ENCODE measurements at regions not wholly inside any gene's neighbourhood (a gene's known extent, or its start where the extent isn't known, plus 50 kb on each side); places are given as distances from the start of the nearest gene placed in this dataset.
A peak's percentile ranks its signal among the peaks of the same experiment; 100 is the strongest.

- H3K27ac Mint-ChIP-seq (ENCODE audit: unreplicated experiment) = no peak overlapping the region
- DNase-seq (ENCODE audit: low spot score) = no peak
- H3K4me3 Mint-ChIP-seq (ENCODE audit: unreplicated experiment) = no peak overlapping the region
- H3K4me1 Mint-ChIP-seq (ENCODE audit: unreplicated experiment) = peaks cover 6% of the 10 kb centered on the region
- peaks cover 4% of the 10 kb centered on the region for H3K27me3 Mint-ChIP-seq (ENCODE audit: unreplicated experiment)
- no peaks in the 10 kb centered on the region for H3K36me3 Mint-ChIP-seq (ENCODE audit: low read depth, unreplicated experiment)
- TF ChIP-seq CTCF (IDR thresholded peaks at IDR 0.05; ENCODE audit: unreplicated experiment) = no peak
- H3K9me3 Mint-ChIP-seq (ENCODE audit: unreplicated experiment) = no peaks in the 10 kb centered on the region
These were observed 80.4 kb upstream of the C1orf87 start for GRCh38 chr1:60153961-60154360.

- no peak for TF ChIP-seq CTCF (IDR thresholded peaks at IDR 0.05; ENCODE audit: unreplicated experiment)
- Mint-ChIP-seq H3K4me1 (ENCODE audit: unreplicated experiment) (peaks cover 8% of the 10 kb centered on the region), H3K36me3 (ENCODE audit: low read depth, unreplicated experiment) (no peaks in the 10 kb centered on the region), H3K27me3 (ENCODE audit: unreplicated experiment) (peaks cover 4% of the 10 kb centered on the region), H3K9me3 (ENCODE audit: unreplicated experiment) (no peaks in the 10 kb centered on the region), H3K27ac (ENCODE audit: unreplicated experiment) (no peak overlapping the region), H3K4me3 (ENCODE audit: unreplicated experiment) (no peak overlapping the region)
- DNase-seq (ENCODE audit: low spot score) = no peak
These were observed 79.3 kb upstream of the C1orf87 start for GRCh38 chr1:60152891-60153290.

GRCh38 chr1:60151311-60151710 is 77.7 kb upstream of the C1orf87 start:
- no peak overlapping the region for H3K4me3 Mint-ChIP-seq (ENCODE audit: unreplicated experiment)

GRCh38 chr1:60149251-60149650 is 75.7 kb upstream of the C1orf87 start:
- Mint-ChIP-seq H3K9me3 (ENCODE audit: unreplicated experiment) (no peaks in the 10 kb centered on the region), H3K27me3 (ENCODE audit: unreplicated experiment) (peaks cover 4% of the 10 kb centered on the region), H3K27ac (ENCODE audit: unreplicated experiment) (no peak overlapping the region), H3K4me1 (ENCODE audit: unreplicated experiment) (peaks cover 8% of the 10 kb centered on the region), H3K4me3 (ENCODE audit: unreplicated experiment) (no peak overlapping the region), H3K36me3 (ENCODE audit: low read depth, unreplicated experiment) (no peaks in the 10 kb centered on the region)
- TF ChIP-seq CTCF (IDR thresholded peaks at IDR 0.05; ENCODE audit: unreplicated experiment) = no peak
- DNase-seq (ENCODE audit: low spot score) = peak; percentile 5

More at GRCh38 chr1:60151311-60151710, 77.7 kb upstream of the C1orf87 start:
- DNase-seq (ENCODE audit: low spot score) = no peak
- Mint-ChIP-seq H3K27me3 (ENCODE audit: unreplicated experiment) (peaks cover 4% of the 10 kb centered on the region), H3K4me1 (ENCODE audit: unreplicated experiment) (peaks cover 8% of the 10 kb centered on the region), H3K9me3 (ENCODE audit: unreplicated experiment) (no peaks in the 10 kb centered on the region), H3K36me3 (ENCODE audit: low read depth, unreplicated experiment) (no peaks in the 10 kb centered on the region), H3K27ac (ENCODE audit: unreplicated experiment) (no peak overlapping the region)
- TF ChIP-seq CTCF (IDR thresholded peaks at IDR 0.05; ENCODE audit: unreplicated experiment) = no peak

GRCh38 chr1:60146884-60147283 is 73.3 kb upstream of the C1orf87 start:
- H3K36me3 Mint-ChIP-seq (ENCODE audit: low read depth, unreplicated experiment) = no peaks in the 10 kb centered on the region
- H3K27ac Mint-ChIP-seq (ENCODE audit: unreplicated experiment) = no peak overlapping the region
- no peaks in the 10 kb centered on the region for H3K9me3 Mint-ChIP-seq (ENCODE audit: unreplicated experiment)
- DNase-seq (ENCODE audit: low spot score) = no peak
- H3K27me3 Mint-ChIP-seq (ENCODE audit: unreplicated experiment) = peaks cover 4% of the 10 kb centered on the region
- no peak overlapping the region for H3K4me3 Mint-ChIP-seq (ENCODE audit: unreplicated experiment)
- no peak for TF ChIP-seq CTCF (IDR thresholded peaks at IDR 0.05; ENCODE audit: unreplicated experiment)
- peaks cover 8% of the 10 kb centered on the region for H3K4me1 Mint-ChIP-seq (ENCODE audit: unreplicated experiment)

Measured in endothelial cell (in vitro differentiated cells).